ENCODE measurements at regions not wholly inside any gene's neighbourhood (a gene's known extent, or its start where the extent isn't known, plus 50 kb on each side); places are given as distances from the start of the nearest gene placed in this dataset.
"Not testable (repeated sequence)": the region's sequence is repeated elsewhere in the genome, so short reads cannot be mapped to it uniquely, and the experiment has no call there.

GRCh38 chr15:75764845-75765550 is 52.4 kb upstream of the CSPG4 start:
- H3K27ac ChIP-seq, H3K4me3 ChIP-seq: not testable (repeated sequence)

- not testable (repeated sequence) for H3K27ac ChIP-seq, H3K4me3 ChIP-seq
These were observed 51.3 kb upstream of the CSPG4 start for GRCh38 chr15:75763635-75764600.

- H3K4me3 ChIP-seq: no peak overlapping the region
These were observed 50.5 kb upstream of the CSPG4 start for GRCh38 chr15:75763137-75763611.

More at GRCh38 chr15:75763137-75763611, 50.5 kb upstream of the CSPG4 start:
- no peak overlapping the region for H3K27ac ChIP-seq

Measured in skin epidermis (tissue), 12 donors.